Lower leg skin (tissue), 3 donors: ENCODE measurements at regions not wholly inside any gene's neighbourhood (a gene's known extent, or its start where the extent isn't known, plus 50 kb on each side); places are given as distances from the start of the nearest gene placed in this dataset.

Source experiments
- CTCF ChIP-seq, 3 donors: fragments of 450-650 bp; IDR thresholded peaks; one replicate each; pipeline ENCODE4 v1.5.1; 2016; ENCODE audit warnings: antibody characterized with exemption in 3 of 3, mild to moderate bottlenecking in 3 of 3, moderate library complexity in 2 of 3
- POLR2A ChIP-seq, 2 donors: fragments of 450-650 bp; IDR thresholded peaks; one replicate each; pipeline ENCODE4 v1.6.1; 2016 to 2017; ENCODE audit warnings: antibody characterized with exemption in 2 of 2, mild to moderate bottlenecking in 1 of 2, moderate library complexity in 1 of 2

DNA sequence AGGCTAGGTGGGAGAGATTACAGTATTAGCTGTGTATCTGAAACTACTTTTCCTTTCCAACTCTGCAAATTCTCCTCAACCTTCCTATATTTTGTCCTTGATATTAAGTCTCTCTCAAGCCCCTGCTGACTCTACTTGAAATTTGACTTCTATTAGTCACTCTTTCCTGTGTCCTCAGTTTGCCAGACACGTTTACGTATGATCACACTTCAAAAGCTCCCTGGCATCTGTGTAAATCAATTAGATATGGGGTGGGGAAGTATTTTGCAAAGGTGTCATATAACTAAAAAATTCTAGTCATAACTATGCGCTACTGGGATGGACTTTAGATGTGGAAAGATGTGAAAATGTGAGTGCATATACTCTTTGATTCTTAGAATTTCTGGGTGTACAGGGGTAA lies 67.4 kb upstream of the ARHGAP24 start:
- TF ChIP-seq CTCF (IDR thresholded peaks at IDR 0.05) (no peak), POLR2A (IDR thresholded peaks at IDR 0.05) (no peak)
